VCaP (cell line): ENCODE measurements at regions not wholly inside any gene's neighbourhood (a gene's known extent, or its start where the extent isn't known, plus 50 kb on each side); places are given as distances from the start of the nearest gene placed in this dataset.

Experiments used
- H3K27ac ChIP-seq: fragments of 450-650 bp; 2 replicates; pipeline ENCODE4 v1.5.1; 2017
- CTCF ChIP-seq: fragments of 450-650 bp; conservative IDR thresholded peaks from 2 replicates; pipeline ENCODE4 v1.5.1; 2017; ENCODE audit warnings: mild to moderate bottlenecking, moderate library complexity

- no peak overlapping the region for H3K27ac ChIP-seq
- TF ChIP-seq CTCF: no peak
Measured at GRCh38 chr2:75337016-75337415, 137.7 kb upstream of the TACR1 start.

GRCh38 chr2:75336451-75336850, 137.1 kb upstream of the TACR1 start:
- no peak overlapping the region for H3K27ac ChIP-seq
- TF ChIP-seq CTCF: no peak

GRCh38 chr2:75334076-75334475, 134.8 kb upstream of the TACR1 start:
- H3K27ac ChIP-seq: no peak overlapping the region
- TF ChIP-seq CTCF: no peak

- no peak for TF ChIP-seq CTCF
- H3K27ac ChIP-seq: no peak overlapping the region
Measured at GRCh38 chr2:75333646-75334045, 134.3 kb upstream of the TACR1 start.

- TF ChIP-seq CTCF: no peak
- no peak overlapping the region for H3K27ac ChIP-seq
Measured at GRCh38 chr2:75328156-75328555, 128.8 kb upstream of the TACR1 start.

- no peak for TF ChIP-seq CTCF
- H3K27ac ChIP-seq: no peak overlapping the region
Measured at GRCh38 chr2:75327334-75327733, 128.0 kb upstream of the TACR1 start.

GRCh38 chr2:75326645-75327044, 127.3 kb upstream of the TACR1 start:
- no peak overlapping the region for H3K27ac ChIP-seq
- TF ChIP-seq CTCF: no peak

GRCh38 chr2:75325594-75325993, 126.3 kb upstream of the TACR1 start:
- no peak overlapping the region for H3K27ac ChIP-seq
- no peak for TF ChIP-seq CTCF
